NCI-H1436 treated with DMSO at 0.1 percent for 48 hours (cell line): ENCODE measurements at regions not wholly inside any gene's neighbourhood (a gene's known extent, or its start where the extent isn't known, plus 50 kb on each side); places are given as distances from the start of the nearest gene placed in this dataset.
"Not testable (repeated sequence)": the region's sequence is repeated elsewhere in the genome, so short reads cannot be mapped to it uniquely, and the experiment has no call there.

Experiments used
- DNase-seq: peaks from one replicate; lab custom pipeline; 2025; lab: John Stamatoyannopoulos, UW

DNA sequence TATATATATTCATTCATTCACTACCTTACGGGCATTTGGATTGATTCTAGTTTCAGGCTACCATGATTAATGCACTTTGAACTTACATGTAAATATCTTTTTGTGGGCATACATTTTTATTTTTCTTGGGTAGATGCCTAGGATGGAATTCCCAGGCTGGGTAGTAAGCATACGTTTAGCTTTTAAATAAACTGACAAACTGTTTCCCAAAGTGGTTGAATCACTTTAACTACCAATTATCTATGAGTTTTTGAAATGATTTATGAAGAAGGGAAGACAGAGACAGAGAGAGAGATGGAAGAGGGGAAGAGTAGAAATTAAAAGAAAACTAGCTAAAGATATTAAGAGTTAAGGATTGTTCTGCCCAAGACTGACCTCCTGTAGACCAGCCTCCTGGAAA, 612.6 kb downstream of the PSAT1 start:
- DNase-seq: no peak

DNA sequence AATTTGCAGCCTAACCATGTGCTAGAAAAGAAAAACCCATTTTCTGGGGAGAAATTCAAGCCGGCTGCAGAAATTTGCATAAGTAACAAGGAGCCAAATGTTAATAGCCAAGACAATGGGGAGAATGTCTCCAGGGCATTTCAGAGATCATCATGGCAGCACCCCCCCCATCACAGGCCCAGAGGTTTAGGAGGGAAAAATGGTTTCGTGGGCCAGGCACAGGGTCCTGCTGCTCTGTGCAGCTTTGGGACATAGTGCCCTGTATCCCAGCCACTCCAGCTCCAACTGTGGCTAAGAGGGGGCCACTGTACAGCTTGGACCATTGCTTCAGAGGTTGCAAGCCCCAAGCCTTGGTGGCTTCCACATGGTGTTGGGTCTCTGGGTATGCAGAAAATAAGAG, 620.0 kb downstream of the PSAT1 start:
- not testable (repeated sequence) for DNase-seq

GRCh38 chr9:78918976-78919375, 622.1 kb downstream of the PSAT1 start:
- DNase-seq: no peak

GRCh38 chr9:78919701-78920100, 622.8 kb downstream of the PSAT1 start:
- no peak for DNase-seq

DNA sequence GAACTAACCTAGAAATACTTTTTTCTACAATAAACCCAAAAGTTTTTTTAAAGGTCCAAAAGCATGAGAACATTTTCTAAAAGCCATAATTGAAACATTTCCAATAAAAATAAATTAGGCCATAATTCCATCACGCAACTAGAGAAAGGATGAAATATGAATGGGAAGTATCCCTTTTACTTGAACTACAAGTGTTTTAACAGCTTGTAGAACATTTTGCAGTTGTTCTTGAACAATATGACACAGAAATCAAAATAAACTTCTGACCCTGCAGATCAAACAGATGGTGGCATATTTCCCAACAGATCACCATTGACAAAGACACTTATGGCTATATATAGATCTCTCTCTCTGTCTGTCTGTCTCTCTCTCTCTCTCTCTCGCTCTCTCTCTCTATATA, 624.4 kb downstream of the PSAT1 start:
- DNase-seq: no peak

DNA sequence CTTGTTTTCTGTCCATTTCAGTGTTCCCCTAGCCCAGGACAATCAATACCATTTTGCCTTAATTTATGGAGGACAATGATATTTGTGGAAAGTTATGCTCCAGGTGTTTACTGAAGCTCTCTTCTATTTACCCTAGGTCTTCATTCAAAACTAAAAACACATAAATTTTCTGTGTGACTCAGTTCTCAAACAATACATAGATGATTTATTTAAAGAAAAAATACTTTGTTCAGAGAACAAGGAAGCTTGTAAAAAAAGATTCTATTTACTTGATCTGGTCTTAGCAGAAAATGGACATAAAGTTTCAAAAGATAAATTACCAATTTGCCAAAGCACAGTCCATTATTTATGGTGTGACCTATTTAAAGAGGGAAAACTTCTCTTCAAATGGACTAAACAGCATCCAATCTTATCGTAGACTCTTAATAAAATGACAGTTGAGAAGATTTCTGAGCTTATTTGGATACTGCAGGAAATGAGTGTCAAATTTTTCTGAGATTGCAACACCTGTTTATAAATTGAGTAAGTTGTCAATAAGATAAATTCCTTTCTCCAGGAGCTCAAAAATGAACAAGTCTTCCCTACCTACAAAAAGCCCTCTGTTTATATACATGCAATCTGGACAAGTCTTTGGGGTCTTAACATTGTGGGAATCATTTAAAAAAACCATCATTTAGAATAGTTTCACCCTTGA, 627.2 kb downstream of the PSAT1 start:
- DNase-seq: no peak

GRCh38 chr9:78927099-78927940, 630.4 kb downstream of the PSAT1 start:
- no peak for DNase-seq

DNA sequence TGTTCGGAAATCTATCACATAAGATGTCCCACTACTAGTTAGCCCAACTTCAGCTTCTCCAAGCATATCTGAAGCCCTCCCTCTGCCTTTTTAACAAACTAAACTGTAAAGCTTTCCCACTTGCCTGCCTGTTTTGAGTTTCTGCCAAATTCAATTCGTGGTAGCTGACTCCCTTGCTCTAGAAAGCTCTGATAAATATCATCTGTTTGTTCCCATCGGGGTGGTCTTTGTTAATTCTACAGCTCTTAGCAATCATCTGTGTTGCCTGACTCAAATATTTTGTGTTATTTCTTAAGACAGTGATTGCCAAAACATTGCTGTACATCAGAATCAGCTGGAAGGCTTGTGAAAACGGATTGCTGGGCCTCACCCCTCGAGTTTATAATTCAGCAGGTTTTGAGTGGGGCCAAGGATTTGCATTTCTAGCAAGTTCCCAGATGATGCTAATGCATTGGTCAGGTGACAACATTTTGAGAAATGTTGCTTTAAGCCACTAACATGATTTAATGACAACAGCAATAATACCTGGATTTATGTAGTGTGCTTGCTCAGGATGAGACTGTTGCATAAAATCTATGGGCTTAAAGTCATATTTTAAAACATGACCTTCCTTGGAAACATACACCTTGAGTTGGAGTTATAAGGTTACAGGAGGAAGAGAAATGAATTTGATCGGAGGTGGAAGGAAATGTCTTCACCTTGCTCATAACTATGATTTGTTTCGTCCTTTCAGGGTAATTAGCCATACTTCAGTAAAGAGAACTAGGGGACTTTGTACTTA, 631.9 kb downstream of the PSAT1 start:
- no peak for DNase-seq

DNA sequence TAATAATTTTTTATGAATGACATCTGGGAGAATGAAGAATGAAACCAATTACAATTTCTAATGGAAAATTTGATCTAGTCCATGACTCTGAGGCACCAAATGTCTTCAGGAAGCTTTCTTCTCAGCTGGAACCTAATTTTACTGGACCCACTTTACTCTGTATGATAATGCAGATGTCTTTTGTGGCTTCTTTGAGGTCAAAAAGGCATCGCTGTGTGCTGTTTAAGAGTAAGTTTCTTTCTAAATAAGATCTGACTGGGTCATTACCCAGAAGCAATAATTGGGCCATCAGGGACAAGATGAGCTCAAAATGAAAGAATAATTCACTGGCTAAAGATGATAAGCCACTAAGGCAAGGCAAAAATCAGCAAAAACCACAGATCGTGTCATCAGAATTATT, 633.4 kb downstream of the PSAT1 start:
- no peak for DNase-seq

GRCh38 chr9:78932849-78933627, 636.1 kb downstream of the PSAT1 start:
- no peak for DNase-seq

GRCh38 chr9:78934880-78935279, 636.9 kb upstream of the TLE4 start:
- DNase-seq: no peak

- DNase-seq: no peak
Measured at GRCh38 chr9:78938821-78939220, 632.9 kb upstream of the TLE4 start.

- no peak for DNase-seq
Measured at GRCh38 chr9:78939311-78940065, 632.3 kb upstream of the TLE4 start.

DNA sequence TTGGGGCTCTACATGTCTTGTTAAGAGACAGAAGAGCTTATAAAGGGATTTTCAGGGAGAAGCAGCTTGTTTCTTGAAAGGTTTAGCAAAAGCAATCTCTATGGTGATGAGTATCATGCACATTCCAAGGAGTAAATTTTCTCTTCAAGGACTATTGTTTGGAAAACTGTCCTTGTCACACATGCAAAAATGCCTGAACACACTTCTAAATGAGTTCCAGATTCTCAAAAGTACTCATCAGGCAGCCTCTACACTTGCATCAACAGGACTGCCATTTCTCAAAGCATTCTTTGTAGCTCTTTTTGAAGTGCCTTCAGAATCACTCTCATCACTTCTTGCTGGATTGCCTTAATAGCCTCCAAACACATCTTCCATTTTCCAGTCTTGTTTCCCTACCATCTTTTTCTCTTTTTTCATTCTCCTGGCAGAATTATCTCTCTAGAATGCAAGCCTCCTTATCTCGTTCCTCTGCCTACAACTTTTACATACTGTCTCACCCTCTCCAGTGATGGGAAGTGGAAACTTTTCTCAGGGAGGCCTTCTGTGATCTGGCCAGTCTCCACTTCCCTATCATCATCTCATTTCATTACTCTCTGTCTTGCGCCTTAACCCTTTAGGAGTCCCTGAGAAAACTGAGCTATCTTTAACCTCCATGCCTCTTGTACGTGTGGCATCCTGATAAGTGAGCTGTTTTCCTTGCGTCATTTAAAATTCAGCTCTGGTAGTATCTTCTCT, 631.5 kb upstream of the TLE4 start:
- no peak for DNase-seq

DNA sequence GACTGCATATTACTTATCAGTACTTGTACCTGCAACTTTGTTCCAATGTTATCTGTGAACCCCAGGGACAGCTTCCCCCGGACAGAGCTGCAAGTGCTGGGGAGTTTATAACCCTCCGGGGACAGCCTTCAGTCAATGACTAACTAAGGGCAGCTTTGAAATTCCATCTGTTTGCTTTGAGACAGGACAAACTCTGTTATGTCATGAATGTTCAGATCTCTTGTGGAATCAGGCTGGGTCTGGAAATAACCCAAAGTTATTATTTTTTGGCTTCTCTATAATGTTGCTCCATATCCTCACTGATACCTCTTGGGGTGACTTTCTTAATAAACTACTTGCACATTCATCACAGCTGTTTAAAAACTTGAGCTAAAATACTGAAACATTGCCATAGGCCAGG, 617.5 kb upstream of the TLE4 start:
- no peak for DNase-seq

- DNase-seq: no peak
Measured at GRCh38 chr9:78958892-78959291, 612.9 kb upstream of the TLE4 start.

DNA sequence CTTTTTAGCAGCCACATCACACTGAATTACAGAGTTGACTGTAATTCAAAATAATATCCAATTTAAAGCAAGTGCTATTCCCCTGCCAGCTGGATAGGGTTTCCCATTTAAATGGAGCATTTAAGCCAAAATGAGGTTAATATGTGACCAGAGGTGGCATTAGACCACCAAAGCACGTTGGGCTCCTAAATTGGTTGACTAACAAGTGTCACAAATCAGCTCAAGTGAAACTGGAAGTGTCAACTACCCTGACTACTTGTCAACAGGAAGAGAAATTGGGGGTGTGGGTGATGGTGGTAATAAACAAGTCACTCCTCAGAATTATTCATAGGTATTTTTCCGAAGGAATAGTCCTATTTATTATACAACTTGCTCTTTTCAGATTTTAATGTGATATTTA, 609.6 kb upstream of the TLE4 start:
- no peak for DNase-seq

GRCh38 chr9:78963911-78964310, 607.9 kb upstream of the TLE4 start:
- no peak for DNase-seq

DNA sequence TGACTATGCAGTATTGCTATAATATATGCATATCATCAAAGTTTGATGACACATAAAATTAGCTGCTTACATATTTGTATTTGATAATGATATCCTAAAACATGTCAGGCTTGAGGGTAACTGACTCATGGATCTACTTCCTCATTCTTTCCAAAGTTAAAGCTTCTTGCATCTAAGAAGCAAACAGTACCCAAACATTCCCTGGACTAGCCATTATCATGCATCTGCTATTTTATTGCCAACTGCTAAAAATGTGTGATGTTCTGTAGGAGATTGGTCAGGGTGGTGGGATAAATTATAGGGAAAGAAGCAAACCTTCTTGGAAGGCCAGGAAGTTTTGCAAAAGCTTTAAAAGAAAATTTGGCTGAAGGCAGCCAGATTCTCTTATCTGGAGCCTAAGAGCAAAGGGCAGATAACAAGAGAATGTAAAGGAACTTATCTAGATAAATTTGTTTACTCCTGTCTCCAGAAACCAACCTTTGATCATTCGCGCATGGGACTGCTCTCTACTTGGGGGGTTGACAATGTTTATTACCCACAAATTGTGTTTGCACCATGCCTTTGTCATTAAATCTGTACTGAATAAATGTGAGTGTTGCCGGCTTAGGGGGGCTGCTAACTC, 604.1 kb upstream of the TLE4 start:
- no peak for DNase-seq

- DNase-seq: no peak
Measured at GRCh38 chr9:78970375-78970774, 601.4 kb upstream of the TLE4 start.
